PC-9 (cell line): ENCODE measurements at regions not wholly inside any gene's neighbourhood (a gene's known extent, or its start where the extent isn't known, plus 50 kb on each side); places are given as distances from the start of the nearest gene placed in this dataset.

ENCODE experiments used
- BruUV-seq: library from RNA; stranded (reverse); fragments of 400-500 nt; replicated peaks from 2 replicates; lab custom pipeline; 2021; lab: Mats Ljungman, UMichigan
- CTCF ChIA-PET: fragments of 300-600 bp; sonication (Branson Sonifier 250); formaldehyde crosslinking; loops from one replicate; lab custom pipeline; 2022; ENCODE audit warnings: antibody characterized with exemption; lab: Charles Lee
- POLR2A ChIA-PET: fragments of 300-600 bp; sonication (Branson Sonifier 250); formaldehyde crosslinking; loops from one replicate; lab custom pipeline; 2022; ENCODE audit warnings: antibody characterized with exemption; ENCODE audit not compliant: unreplicated experiment; lab: Charles Lee
- DNase-seq, 2 experiments: peaks; one replicate each; pipeline versions ENCODE4 v3.0.0 to v3.0.0-alpha.2; 2015 to 2022; ENCODE audit warnings: mixed read lengths in 1 of 2
- H2AFZ ChIP-seq: fragments of 200-600 bp; sonication (generic); 2 replicates; pipeline ENCODE4 v1.8.1; 2017; ENCODE audit warnings: antibody characterized with exemption
- H3F3A ChIP-seq: fragments of 200-600 bp; sonication (generic); 2 replicates; pipeline ENCODE4 v1.8.1; 2017; ENCODE audit warnings: antibody characterized with exemption, mild to moderate bottlenecking, low read depth; ENCODE audit not compliant: insufficient read depth
- H3K27ac ChIP-seq: fragments of 200-600 bp; sonication (generic); 2 replicates; pipeline ENCODE4 v1.6.1; 2016; ENCODE audit warnings: mixed run types
- H3K27me3 ChIP-seq: fragments of 200-600 bp; sonication (generic); 2 replicates; pipeline ENCODE4 v1.6.1; 2016; ENCODE audit warnings: low read depth, mixed run types; ENCODE audit not compliant: insufficient read depth
- H3K36me3 ChIP-seq: fragments of 200-600 bp; sonication (generic); 2 replicates; pipeline ENCODE4 v1.6.1; 2016; ENCODE audit warnings: low read depth, mixed run types
- H3K4me1 ChIP-seq: fragments of 200-600 bp; sonication (generic); replicated peaks from 2 replicates; pipeline ENCODE4 v1.6.1; 2016; ENCODE audit warnings: mixed run types; ENCODE audit not compliant: insufficient read depth
- H3K4me2 ChIP-seq: fragments of 200-600 bp; sonication (generic); 2 replicates; pipeline ENCODE4 v1.6.1; 2017; ENCODE audit warnings: mixed run types
- H3K4me3 ChIP-seq: fragments of 200-600 bp; sonication (generic); 2 replicates; pipeline ENCODE4 v1.6.1; 2016; ENCODE audit warnings: mixed run types
- H3K79me2 ChIP-seq: fragments of 200-600 bp; sonication (generic); 2 replicates; pipeline ENCODE4 v1.6.1; 2017; ENCODE audit warnings: low read depth, mixed run types
- H3K9me2 ChIP-seq: fragments of 200-600 bp; sonication (generic); 2 replicates; pipeline ENCODE4 v1.8.1; 2017; ENCODE audit warnings: mild to moderate bottlenecking; ENCODE audit not compliant: insufficient read depth
- H3K9me3 ChIP-seq: fragments of 200-600 bp; sonication (generic); 2 replicates; pipeline ENCODE4 v1.8.1; 2016; ENCODE audit warnings: low read depth; ENCODE audit not compliant: insufficient read depth
- H4K20me1 ChIP-seq: fragments of 200-600 bp; sonication (generic); 2 replicates; pipeline ENCODE4 v1.8.1; 2017; ENCODE audit not compliant: insufficient read depth
- CTCF ChIP-seq: fragments of 200-600 bp; sonication (generic); conservative IDR thresholded peaks from 2 replicates; pipeline ENCODE4 v1.6.1; 2017; ENCODE audit warnings: mixed run types, antibody characterized with exemption, mild to moderate bottlenecking, moderate library complexity
- EZH2 ChIP-seq: fragments of 200-600 bp; sonication (generic); IDR thresholded peaks from 2 replicates; pipeline ENCODE4 v1.8.0; 2017; ENCODE audit warnings: antibody characterized with exemption, low read depth
- intact Hi-C: fragments of 100-400 bp; cut with micrococcal nuclease; formaldehyde crosslinking; loops from one replicate; pipeline ENCODE4 v1.10.0; 2022; ENCODE audit not compliant: unreplicated experiment

- no peaks in the 10 kb centered on the region for H3K79me2 ChIP-seq
- ChIA-PET CTCF (no interaction called here), POLR2A (no interaction called here)
- no peaks in the 10 kb centered on the region for H3K27me3 ChIP-seq
- no peaks in the 10 kb centered on the region for H3K4me1 ChIP-seq
- no peak overlapping the region for H3K4me2 ChIP-seq
- intact Hi-C loops = no loop called here
- H3K4me3 ChIP-seq = no peak overlapping the region
- TF ChIP-seq CTCF (no peak), EZH2 (no peak)
- H3F3A ChIP-seq = no peaks in the 10 kb centered on the region
- H4K20me1 ChIP-seq = no peaks in the 10 kb centered on the region
- no peak overlapping the region for H3K27ac ChIP-seq
- no peak for DNase-seq
- H2AFZ ChIP-seq = no peak overlapping the region
- BruUV-seq = no TSS peak
- no peaks in the 10 kb centered on the region for H3K9me2 ChIP-seq
- no peaks in the 10 kb centered on the region for H3K9me3 ChIP-seq
- no peaks in the 10 kb centered on the region for H3K36me3 ChIP-seq
These were observed 274.3 kb upstream of the PPARGC1A start for GRCh38 chr4:24164054-24164693.

GRCh38 chr4:24163314-24163713, 273.5 kb upstream of the PPARGC1A start:
- DNase-seq = no peak
- no peaks in the 10 kb centered on the region for H3K9me2 ChIP-seq
- no peaks in the 10 kb centered on the region for H3K9me3 ChIP-seq
- no peak for TF ChIP-seq CTCF
- no peak for TF ChIP-seq EZH2
- no peaks in the 10 kb centered on the region for H3F3A ChIP-seq
- no peaks in the 10 kb centered on the region for H4K20me1 ChIP-seq
- no TSS peak for BruUV-seq
- CTCF ChIA-PET = no interaction called here
- H3K4me1 ChIP-seq = no peaks in the 10 kb centered on the region
- H3K36me3 ChIP-seq = no peaks in the 10 kb centered on the region
- H3K27ac ChIP-seq = no peak overlapping the region
- intact Hi-C loops = no loop called here
- no peak overlapping the region for H3K4me3 ChIP-seq
- H2AFZ ChIP-seq = no peak overlapping the region
- no peaks in the 10 kb centered on the region for H3K79me2 ChIP-seq
- POLR2A ChIA-PET = no interaction called here
- H3K4me2 ChIP-seq = no peak overlapping the region
- H3K27me3 ChIP-seq = no peaks in the 10 kb centered on the region

DNA sequence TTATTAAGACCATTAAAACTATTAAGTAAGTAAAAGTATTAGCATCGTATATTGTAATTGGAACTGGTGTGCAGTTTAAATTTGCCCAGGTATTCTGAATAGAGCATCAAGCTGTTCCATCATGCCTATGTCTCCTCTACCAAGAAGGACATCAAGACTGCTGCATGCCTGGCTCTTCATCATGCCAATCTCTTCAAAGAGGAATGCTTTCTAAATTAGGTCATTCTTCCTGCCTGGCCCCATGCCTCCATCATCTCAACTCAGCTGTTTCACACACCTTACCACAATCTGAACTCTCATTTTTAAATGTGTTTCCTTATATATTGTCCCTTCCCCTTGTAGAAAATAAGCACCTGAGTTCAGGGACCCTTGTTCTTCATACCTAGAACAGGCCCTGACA, 270.5 kb upstream of the PPARGC1A start:
- H3K27ac ChIP-seq = no peak overlapping the region
- no peak overlapping the region for H2AFZ ChIP-seq
- H3K36me3 ChIP-seq = no peaks in the 10 kb centered on the region
- no TSS peak for BruUV-seq
- DNase-seq = no peak
- H3K9me2 ChIP-seq = no peaks in the 10 kb centered on the region
- no peaks in the 10 kb centered on the region for H4K20me1 ChIP-seq
- no peak overlapping the region for H3K4me2 ChIP-seq
- CTCF ChIA-PET = no interaction called here
- no peaks in the 10 kb centered on the region for H3K27me3 ChIP-seq
- H3K4me3 ChIP-seq = no peak overlapping the region
- H3K4me1 ChIP-seq = no peaks in the 10 kb centered on the region
- POLR2A ChIA-PET = no interaction called here
- TF ChIP-seq CTCF (no peak), EZH2 (no peak)
- H3F3A ChIP-seq = no peaks in the 10 kb centered on the region
- intact Hi-C loops = no loop called here
- no peaks in the 10 kb centered on the region for H3K79me2 ChIP-seq
- H3K9me3 ChIP-seq = no peaks in the 10 kb centered on the region
